Embryonic facial prominence (tissue), 1 donor: ENCODE measurements at regions not wholly inside any gene's neighbourhood (a gene's known extent, or its start where the extent isn't known, plus 50 kb on each side); places are given as distances from the start of the nearest gene placed in this dataset.

Experiments used
- DNase-seq: peaks from one replicate; pipeline ENCODE4 v3.0.0-alpha.2; 2016; ENCODE audit errors: extremely low spot score

GRCh38 chr9:117860849-117861248, 156.6 kb downstream of the TLR4 start:
- DNase-seq = no peak

- no peak for DNase-seq
These were observed 160.3 kb downstream of the TLR4 start for GRCh38 chr9:117864385-117865057.

DNA sequence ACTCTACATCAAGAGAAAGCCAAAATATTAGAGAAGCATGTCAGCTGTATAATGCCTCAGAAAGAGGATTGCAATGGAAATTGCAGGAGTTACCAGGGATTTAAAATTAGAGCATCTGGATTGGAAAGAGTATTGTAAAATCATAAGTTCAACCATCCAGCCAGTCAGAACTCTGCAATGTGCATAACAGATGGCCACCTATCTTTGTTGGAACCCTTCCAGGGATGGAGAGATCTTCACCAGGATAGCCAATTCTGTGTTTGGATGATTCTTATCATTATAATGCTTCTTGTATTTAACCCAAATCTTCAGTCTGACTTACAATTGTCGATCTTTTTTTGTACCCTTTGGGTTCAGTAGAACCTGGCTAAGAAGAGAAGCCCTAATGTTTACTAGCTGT, 164.4 kb downstream of the TLR4 start:
- DNase-seq = no peak

GRCh38 chr9:117869287-117869686, 165.1 kb downstream of the TLR4 start:
- no peak for DNase-seq

GRCh38 chr9:117869712-117870111, 165.5 kb downstream of the TLR4 start:
- no peak for DNase-seq

GRCh38 chr9:117873664-117874063, 169.5 kb downstream of the TLR4 start:
- no peak for DNase-seq

- DNase-seq = no peak
These were observed 171.7 kb downstream of the TLR4 start for GRCh38 chr9:117875886-117876285.

- no peak for DNase-seq
These were observed 178.0 kb downstream of the TLR4 start for GRCh38 chr9:117882171-117882570.

DNA sequence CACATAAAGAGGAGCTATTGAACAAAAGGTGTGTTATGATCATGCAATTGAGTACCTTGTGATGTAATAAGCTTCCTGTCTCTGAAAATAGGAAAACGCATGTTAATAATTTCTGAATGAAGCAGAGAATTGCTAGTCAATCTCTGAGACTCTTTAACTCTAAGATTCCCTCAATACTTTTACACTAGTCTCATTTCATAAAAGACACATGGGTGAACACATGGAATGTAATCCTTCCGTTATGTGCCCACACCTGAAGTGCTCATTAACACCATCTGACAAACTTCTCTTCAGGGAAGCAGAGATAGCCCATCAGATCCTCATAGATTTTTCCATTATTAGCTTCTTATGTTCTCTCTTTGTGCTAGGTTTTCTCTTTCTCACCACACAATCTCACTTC, 182.4 kb downstream of the TLR4 start:
- DNase-seq = no peak

DNA sequence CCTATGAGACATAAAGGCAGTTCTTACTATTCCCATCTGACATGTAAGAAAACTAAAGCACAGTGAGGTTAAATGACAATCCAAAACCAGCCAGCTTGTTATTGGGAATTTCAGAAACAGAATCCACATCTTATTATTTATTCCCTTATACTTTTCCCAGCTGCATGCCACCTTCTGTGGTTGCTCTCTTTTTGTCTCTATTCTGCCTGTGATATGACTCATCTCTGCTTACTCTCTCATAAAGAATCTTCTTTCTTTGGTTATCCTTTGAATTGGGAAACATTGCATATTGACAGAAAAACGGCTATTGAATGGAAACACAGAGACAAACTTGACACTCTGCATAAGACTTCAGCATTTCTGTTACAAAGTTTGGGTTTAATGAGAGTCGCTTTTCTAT, 183.2 kb downstream of the TLR4 start:
- no peak for DNase-seq

DNA sequence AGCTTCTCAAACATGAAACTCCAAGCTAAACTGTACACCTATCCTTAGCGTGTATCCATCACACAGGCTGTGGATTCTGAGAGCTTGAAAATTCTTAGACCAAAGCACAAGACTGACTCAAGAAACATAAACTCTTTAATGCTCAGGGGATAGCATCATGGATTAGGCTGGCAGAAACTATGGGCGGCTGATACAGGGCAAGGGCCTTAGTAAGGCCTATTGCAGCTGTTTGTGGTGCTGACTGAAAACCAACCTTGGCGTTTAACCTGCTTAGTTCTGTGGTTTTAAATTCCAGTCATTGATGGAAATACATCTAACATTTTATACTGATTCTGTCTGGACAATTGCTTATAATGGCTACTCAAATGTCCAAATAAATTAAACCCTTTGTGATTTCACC, 183.7 kb downstream of the TLR4 start:
- DNase-seq = no peak

DNA sequence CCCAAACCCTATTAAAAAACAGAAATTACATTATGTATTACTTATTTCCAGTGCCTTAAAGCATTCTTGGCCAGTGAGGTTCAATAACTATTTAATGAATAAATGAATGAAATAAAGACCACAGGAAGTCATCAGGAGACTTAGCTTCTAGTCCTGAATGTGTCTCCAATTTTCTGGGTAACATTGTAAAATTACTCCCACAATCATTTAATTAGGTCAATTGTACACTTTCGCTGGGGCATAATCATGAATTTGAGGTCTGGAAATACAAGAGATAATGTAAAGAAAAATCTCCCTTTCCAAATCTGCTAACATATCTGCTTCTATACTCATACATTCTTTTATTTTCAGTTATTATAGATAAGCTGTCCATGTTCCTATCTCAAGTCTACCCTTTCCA, 199.2 kb downstream of the TLR4 start:
- no peak for DNase-seq

DNA sequence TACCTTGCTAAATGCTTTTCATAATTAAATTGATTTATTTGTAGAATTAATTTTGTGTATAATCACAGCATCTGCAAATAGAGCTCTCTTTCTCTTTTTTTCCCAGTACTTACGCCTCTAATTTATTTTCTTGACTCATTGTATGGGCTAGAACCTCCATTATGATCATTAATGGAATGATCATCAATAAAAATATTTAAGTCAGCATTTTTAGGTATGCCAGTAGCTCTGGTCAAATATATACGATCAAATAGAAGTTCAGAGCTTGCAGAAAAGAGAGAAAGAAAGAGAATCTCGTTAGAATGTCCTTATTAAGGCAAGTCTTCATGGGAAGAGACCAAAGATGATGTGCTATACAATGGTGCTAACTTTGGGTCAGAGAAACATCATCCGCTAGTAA, 202.6 kb downstream of the TLR4 start:
- no peak for DNase-seq

DNA sequence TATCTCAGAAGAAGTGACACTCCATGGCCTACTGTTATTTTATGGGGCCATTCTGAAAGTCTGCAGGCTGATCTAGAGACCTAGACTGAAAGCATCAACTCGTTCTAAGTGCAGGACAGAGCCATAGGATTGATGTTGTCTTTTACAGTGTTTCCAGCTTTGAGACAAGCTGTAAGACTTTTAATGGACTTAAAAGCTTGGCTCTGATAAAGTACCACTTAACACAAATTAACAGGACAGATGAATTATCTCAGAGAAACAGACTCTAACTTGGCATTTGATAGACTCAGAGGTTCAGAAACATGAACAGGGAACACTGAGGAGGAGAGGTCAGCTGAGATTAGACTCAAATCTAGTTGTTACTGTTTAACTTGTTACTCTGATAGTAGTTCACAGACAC, 203.2 kb downstream of the TLR4 start:
- DNase-seq = no peak

DNA sequence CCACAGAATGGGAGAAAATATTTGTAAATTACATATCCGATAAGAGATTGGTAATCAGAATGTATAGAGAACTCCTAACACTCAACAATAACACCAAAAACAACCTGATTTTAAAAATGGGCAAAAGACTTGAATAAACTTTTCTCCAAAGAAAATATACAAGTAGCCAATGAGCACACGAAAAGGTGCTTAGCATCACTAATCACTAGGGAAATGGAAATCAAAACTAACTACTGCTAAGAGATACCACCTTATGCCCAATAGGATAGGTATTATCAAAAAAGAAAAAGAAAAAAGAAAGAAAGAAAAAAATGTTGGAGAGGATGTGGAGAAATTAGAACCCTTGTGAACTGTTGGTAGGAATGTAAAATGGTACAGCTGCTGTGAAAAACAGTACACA, 212.1 kb downstream of the TLR4 start:
- DNase-seq = no peak

- DNase-seq = no peak
These were observed 213.7 kb downstream of the TLR4 start for GRCh38 chr9:117917873-117918272.

GRCh38 chr9:117919538-117919937, 215.3 kb downstream of the TLR4 start:
- no peak for DNase-seq

GRCh38 chr9:117926031-117926658, 221.9 kb downstream of the TLR4 start:
- DNase-seq = no peak

DNA sequence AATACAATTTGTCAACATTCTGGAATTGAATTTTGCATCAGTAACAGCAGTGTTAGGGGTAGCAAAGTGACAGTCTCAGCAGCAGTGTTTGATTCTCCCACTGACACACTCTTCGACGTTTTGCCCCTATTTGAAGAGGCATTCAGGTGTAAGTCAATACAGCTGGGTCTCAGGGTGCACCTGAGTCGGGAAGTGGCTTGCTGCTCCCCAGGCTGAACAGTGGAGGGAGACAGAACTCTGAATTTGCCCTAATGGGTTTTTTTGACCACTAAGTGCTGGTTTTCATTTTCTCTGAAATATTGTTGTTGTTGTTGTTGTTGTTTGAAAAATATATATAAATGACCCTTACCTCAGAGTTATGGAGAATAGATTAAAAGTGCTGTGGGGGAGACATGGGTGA, 223.2 kb downstream of the TLR4 start:
- no peak for DNase-seq

DNA sequence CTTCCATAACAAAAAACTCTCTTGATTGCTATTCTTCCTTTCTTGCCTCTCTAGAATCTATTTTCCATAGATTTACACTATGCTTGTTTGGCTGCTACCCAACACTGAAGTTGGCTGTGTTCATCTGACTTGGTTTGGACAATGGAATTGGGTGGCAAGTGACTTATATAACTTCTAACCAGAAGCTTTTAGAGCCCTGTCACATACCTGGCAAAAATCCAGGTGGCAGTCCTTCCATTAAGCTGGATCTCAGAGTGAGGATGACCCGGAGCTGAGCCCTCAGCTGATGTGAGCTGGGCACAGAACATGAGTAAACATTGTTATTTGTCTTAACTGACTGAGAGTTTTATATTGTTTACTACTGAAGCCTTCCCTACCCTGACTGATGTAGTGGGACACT, 225.7 kb downstream of the TLR4 start:
- no peak for DNase-seq

GRCh38 chr9:117932585-117932984, 228.4 kb downstream of the TLR4 start:
- no peak for DNase-seq

DNA sequence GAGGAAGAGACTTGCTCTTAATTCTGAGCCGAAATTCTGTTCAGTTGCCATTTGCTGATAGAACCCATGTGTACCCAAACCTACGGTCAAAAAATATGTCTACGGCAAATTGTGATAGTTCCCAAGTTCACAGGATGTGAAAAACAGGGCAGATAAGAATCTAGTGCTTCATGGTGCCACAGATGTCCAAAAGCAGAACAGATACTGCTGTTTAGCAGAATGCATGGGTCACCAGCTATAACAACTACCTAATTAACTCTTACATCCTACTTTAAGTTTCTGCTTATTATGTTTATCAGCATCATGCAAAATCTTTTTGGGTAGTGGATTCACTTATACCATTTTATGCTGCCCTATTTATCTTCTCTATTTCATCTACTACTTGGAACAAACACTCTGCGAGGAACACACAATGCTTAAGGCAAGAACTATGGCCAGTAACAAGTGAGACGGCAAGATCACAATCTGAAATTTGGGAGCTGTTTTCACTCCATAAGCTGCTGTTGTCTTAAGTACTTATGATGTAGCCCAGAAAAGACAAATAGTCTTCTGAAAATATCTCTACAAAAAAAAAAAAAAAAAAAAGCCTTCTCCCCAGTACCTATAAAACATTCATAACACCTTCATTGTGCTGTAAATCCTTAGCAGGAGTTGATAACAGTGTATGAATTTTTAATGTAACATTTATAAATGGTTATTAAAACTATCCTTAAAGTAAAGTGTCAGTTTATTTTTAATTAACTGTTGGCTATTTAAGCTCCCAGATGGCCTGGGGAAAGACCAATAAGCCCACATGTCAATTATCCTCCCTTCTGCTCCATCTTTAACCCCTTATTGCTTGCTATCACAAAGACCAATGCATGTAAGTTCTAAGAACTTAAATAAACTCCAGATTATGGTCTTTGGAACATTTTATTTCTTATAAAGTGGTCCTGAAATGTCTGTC, 232.3 kb downstream of the TLR4 start:
- no peak for DNase-seq

GRCh38 chr9:117938086-117938485, 233.9 kb downstream of the TLR4 start:
- no peak for DNase-seq
